Upper lobe of left lung (tissue), 4 donors: ENCODE measurements at regions not wholly inside any gene's neighbourhood (a gene's known extent, or its start where the extent isn't known, plus 50 kb on each side); places are given as distances from the start of the nearest gene placed in this dataset.

Experiments used
- CTCF ChIP-seq, 6 experiments: fragments of 450-650 bp in 4 of 6; fragments of 200-600 bp in 2 of 6; sonication (generic) in 2 of 6; IDR thresholded peaks; one replicate each; pipeline ENCODE4 v1.5.1; 2016 to 2019; ENCODE audit warnings: antibody characterized with exemption in 6 of 6
- EP300 ChIP-seq, 4 donors: sonication (generic); formaldehyde crosslinking; IDR thresholded peaks; one replicate each; pipeline ENCODE4 v1.5.1; 2017; ENCODE audit warnings: antibody characterized with exemption in 4 of 4, control low read depth in 2 of 4
- POLR2A ChIP-seq, 4 donors: fragments of 450-650 bp; IDR thresholded peaks; one replicate each; pipeline ENCODE4 v1.5.1; 2016 to 2017; ENCODE audit warnings: antibody characterized with exemption in 4 of 4, mild to moderate bottlenecking in 2 of 4

- no peak for TF ChIP-seq CTCF (IDR thresholded peaks at IDR 0.05)
- TF ChIP-seq POLR2A (IDR thresholded peaks at IDR 0.05), result no peak
- no peak for TF ChIP-seq EP300 (IDR thresholded peaks at IDR 0.05)
These were observed 150.9 kb downstream of the COL6A3 start for GRCh38 chr2:237262838-237263771.
